Epithelial cell of proximal tubule (primary cell): ENCODE measurements at regions not wholly inside any gene's neighbourhood (a gene's known extent, or its start where the extent isn't known, plus 50 kb on each side); places are given as distances from the start of the nearest gene placed in this dataset.
A peak's percentile ranks its signal among the peaks of the same experiment; 100 is the strongest.
"Not testable (repeated sequence)": the region's sequence is repeated elsewhere in the genome, so short reads cannot be mapped to it uniquely, and the experiment has no call there.

Source experiments
- DNase-seq: peaks from one replicate; pipeline ENCODE4 v3.0.0-alpha.2; 2011; ENCODE audit warnings: low read depth
- H3K4me3 ChIP-seq: 2 replicates; pipeline ENCODE4 v1.5.1; 2011; ENCODE audit warnings: low read depth, mild to moderate bottlenecking, low read length
- TF ChIP-seq, protein P1 (sequence below): conservative IDR thresholded peaks from 2 replicates; pipeline ENCODE4 v1.5.1; 2012; ENCODE audit warnings: low read depth, mild to moderate bottlenecking, low read length

DNA sequence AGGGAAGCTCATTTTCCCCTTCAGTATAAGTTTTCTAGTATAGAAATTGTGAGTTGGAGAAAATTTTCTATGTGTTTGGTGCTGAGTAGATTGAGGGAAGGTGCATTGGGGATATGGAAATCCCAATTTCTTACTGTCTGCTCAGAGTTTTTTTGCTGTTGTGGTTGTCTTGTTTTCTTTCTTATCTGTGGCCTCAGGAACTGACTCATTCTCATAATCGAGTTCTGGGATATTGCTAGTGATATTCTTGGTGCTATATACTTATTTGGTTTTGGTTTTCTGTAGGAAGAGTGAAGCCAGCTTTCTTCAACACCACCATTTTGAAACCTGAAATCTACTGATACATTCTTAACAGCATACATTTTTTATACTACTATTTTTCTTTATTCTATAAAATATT, 869.2 kb downstream of the DIPK2A start:
- H3K4me3 ChIP-seq, result no peak overlapping the region
- DNase-seq, result no peak
- TF ChIP-seq, protein P1, sequence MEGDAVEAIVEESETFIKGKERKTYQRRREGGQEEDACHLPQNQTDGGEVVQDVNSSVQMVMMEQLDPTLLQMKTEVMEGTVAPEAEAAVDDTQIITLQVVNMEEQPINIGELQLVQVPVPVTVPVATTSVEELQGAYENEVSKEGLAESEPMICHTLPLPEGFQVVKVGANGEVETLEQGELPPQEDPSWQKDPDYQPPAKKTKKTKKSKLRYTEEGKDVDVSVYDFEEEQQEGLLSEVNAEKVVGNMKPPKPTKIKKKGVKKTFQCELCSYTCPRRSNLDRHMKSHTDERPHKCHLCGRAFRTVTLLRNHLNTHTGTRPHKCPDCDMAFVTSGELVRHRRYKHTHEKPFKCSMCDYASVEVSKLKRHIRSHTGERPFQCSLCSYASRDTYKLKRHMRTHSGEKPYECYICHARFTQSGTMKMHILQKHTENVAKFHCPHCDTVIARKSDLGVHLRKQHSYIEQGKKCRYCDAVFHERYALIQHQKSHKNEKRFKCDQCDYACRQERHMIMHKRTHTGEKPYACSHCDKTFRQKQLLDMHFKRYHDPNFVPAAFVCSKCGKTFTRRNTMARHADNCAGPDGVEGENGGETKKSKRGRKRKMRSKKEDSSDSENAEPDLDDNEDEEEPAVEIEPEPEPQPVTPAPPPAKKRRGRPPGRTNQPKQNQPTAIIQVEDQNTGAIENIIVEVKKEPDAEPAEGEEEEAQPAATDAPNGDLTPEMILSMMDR, result no peak

DNA sequence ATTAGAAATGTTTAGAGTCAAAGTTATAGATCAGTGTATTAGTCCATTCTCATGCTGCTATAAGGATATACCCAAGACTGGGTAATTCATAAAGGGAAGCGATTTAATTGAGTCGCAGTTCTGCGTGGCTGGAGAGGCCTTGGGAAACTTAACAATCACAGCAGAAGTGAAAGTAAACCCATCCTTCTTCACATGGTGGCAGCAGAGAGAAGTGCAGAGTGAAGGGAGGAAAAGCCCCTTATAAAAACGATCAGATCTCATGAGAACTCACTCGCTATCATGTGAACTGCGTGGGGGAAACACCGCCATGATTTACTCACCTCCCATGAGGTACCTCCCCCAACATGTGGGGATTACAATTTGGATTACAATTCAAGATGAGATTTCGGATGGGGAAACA, 871.5 kb downstream of the DIPK2A start:
- no peak for DNase-seq
- H3K4me3 ChIP-seq, result no peak overlapping the region
- TF ChIP-seq, protein P1, result peak; percentile 26

- DNase-seq, result no peak
- TF ChIP-seq, protein P1, result no peak
- no peak overlapping the region for H3K4me3 ChIP-seq
Measured at GRCh38 chr3:144852999-144853398, 881.4 kb downstream of the DIPK2A start.

GRCh38 chr3:144854020-144854419, 882.4 kb downstream of the DIPK2A start:
- not testable (repeated sequence) for DNase-seq, H3K4me3 ChIP-seq

DNA sequence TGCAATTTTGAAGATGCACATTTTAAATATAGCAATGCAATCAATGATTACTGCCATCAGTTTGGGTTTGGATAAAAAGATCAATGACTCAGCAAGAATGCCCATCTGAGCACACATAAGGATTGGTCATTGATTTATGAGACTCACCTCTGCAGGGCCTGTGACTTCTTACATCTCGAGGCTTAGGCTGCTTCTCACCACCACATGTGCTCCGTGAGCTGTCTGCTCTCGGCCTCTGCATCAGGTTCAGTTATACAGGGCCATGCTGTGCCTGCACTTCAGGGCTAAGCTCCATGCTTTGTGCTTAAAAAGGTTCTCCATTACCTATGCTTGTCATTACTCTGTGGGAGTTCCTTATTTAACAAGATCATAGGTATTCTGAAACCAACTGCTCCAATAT, 887.5 kb downstream of the DIPK2A start:
- TF ChIP-seq, protein P1, result no peak
- no peak overlapping the region for H3K4me3 ChIP-seq
- no peak for DNase-seq

DNA sequence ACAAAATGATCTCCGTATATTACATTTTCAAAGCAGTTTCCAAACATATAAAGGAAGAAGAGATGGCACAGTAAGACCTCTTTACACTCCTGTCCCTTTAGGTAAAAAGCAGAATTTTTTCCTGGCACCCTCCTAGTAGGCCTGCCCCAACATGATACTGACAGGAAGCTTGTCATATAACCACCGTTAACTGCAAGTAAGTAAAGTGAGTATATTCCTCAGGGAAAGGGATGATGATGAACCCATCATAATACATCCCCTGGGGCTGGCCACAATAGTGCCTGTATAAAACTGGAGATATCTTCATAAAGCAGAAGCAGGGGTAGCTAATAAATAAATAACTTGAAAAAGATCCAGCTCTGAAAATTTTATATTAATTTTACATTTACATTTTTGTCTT, 893.0 kb downstream of the DIPK2A start:
- TF ChIP-seq, protein P1, result no peak
- no peak overlapping the region for H3K4me3 ChIP-seq
- no peak for DNase-seq

DNA sequence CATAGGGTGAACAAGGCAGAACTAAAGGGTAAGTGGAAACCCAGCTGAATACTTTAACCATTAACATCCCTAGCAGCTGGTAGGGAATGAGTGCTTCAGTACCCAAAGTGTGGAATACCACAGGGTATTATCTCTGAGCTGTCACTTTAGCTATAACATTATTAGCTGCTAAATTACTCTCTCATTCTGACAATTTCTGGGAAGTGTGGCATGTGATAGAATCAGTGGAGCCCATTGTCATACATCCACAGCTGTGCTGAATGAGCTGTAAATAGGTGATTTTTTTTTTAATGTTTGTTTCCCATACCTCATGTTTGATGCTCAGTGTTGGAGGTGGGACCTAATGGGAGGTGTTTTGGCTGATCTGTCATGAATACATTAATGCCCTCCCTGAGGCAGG, 894.3 kb downstream of the DIPK2A start:
- TF ChIP-seq, protein P1, result no peak
- DNase-seq, result no peak

GRCh38 chr3:144866476-144866875, 894.9 kb downstream of the DIPK2A start:
- TF ChIP-seq, protein P1, result no peak
- DNase-seq, result no peak
- H3K4me3 ChIP-seq, result no peak overlapping the region

More for the DNA sequence above, 894.3 kb downstream of the DIPK2A start:
- no peak overlapping the region for H3K4me3 ChIP-seq
